ENCODE measurements at regions not wholly inside any gene's neighbourhood (a gene's known extent, or its start where the extent isn't known, plus 50 kb on each side); places are given as distances from the start of the nearest gene placed in this dataset.

DNA sequence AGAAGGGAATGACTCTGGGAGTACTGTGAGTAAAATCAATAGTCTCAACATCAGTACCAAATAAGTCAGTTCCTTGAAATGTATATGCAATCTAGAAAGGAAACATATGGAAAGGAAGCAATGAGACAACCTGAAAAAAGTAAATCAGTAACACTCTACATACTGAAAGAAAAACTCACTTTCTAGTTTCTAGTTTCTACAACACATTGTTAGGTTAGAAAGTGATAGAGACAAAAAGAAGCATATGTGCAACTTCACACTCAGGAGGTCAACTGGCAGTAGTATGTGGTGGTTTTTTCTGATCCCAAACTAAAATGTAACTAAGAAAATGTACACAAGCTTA, 156.5 kb upstream of the SOX6 start:
- ChIA-PET POLR2A (no interaction called here), CTCF (no interaction called here)
- H2AFZ ChIP-seq (ENCODE audit: insufficient read depth, low read depth, low read length, poor library complexity, severe bottlenecking) = no peak overlapping the region
- H3K36me3 ChIP-seq (replicated peaks in 1 of 2; ENCODE audit: control extremely low read depth in 1 of 2, control insufficient read depth in 1 of 2, extremely low read depth in 1 of 2, insufficient read depth in 2 of 2, low read length in 1 of 2) = no peaks in the 10 kb centered on the region
- DNase-seq = no peak
- no peak overlapping the region for H3K4me3 ChIP-seq (ENCODE audit: control extremely low read depth in 1 of 5, extremely low read depth in 1 of 5, insufficient read depth in 1 of 5, low read depth in 2 of 5, low read length in 4 of 5)
- H3K9me3 ChIP-seq (ENCODE audit: control extremely low read depth in 1 of 3, control insufficient read depth in 2 of 3, insufficient read depth in 1 of 3, low read length in 2 of 3) = no peaks in the 10 kb centered on the region
- no peak overlapping the region for H3K4me3 Mint-ChIP-seq
- H3K9me3 Mint-ChIP-seq (ENCODE audit: insufficient read depth) = no peaks in the 10 kb centered on the region
- intact Hi-C loops (cut with micrococcal nuclease) = no loop called here
- H3K27me3 Mint-ChIP-seq = no peaks in the 10 kb centered on the region
- no peak overlapping the region for H3K27ac ChIP-seq (ENCODE audit: low read length in 2 of 2)
- H3K27me3 ChIP-seq (replicated peaks in 1 of 4; ENCODE audit: control extremely low read depth in 1 of 4, control insufficient read depth in 3 of 4, insufficient read depth in 4 of 4, low read length in 3 of 4) = no peaks in the 10 kb centered on the region
- H3K4me2 ChIP-seq (replicated peaks; ENCODE audit: low read depth, low read length, poor library complexity, severe bottlenecking) = no peak overlapping the region
- no peak overlapping the region for H3K27ac Mint-ChIP-seq
- no peaks in the 10 kb centered on the region for H3K4me1 ChIP-seq (ENCODE audit: control insufficient read depth in 2 of 2, insufficient read depth in 2 of 2, low read length in 2 of 2)
- H3K79me2 ChIP-seq (ENCODE audit: control insufficient read depth, insufficient read depth, low read length) = no peaks in the 10 kb centered on the region
- TF ChIP-seq, protein P1, sequence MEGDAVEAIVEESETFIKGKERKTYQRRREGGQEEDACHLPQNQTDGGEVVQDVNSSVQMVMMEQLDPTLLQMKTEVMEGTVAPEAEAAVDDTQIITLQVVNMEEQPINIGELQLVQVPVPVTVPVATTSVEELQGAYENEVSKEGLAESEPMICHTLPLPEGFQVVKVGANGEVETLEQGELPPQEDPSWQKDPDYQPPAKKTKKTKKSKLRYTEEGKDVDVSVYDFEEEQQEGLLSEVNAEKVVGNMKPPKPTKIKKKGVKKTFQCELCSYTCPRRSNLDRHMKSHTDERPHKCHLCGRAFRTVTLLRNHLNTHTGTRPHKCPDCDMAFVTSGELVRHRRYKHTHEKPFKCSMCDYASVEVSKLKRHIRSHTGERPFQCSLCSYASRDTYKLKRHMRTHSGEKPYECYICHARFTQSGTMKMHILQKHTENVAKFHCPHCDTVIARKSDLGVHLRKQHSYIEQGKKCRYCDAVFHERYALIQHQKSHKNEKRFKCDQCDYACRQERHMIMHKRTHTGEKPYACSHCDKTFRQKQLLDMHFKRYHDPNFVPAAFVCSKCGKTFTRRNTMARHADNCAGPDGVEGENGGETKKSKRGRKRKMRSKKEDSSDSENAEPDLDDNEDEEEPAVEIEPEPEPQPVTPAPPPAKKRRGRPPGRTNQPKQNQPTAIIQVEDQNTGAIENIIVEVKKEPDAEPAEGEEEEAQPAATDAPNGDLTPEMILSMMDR (IDR thresholded peaks at IDR 0.05) = no peak
- TF ChIP-seq EZH2 (IDR thresholded peaks at IDR 0.05; ENCODE audit: borderline replicate concordance, insufficient read depth, low read depth, low read length, poor library complexity, severe bottlenecking) = no peak
- H3K4me1 Mint-ChIP-seq = no peaks in the 10 kb centered on the region
- H3K9ac ChIP-seq (ENCODE audit: low read length) = no peak overlapping the region
- H4K20me1 ChIP-seq (ENCODE audit: control insufficient read depth, insufficient read depth, low read length, poor library complexity, severe bottlenecking) = no peaks in the 10 kb centered on the region
- no peak for ATAC-seq (ENCODE audit: low read depth)

DNA sequence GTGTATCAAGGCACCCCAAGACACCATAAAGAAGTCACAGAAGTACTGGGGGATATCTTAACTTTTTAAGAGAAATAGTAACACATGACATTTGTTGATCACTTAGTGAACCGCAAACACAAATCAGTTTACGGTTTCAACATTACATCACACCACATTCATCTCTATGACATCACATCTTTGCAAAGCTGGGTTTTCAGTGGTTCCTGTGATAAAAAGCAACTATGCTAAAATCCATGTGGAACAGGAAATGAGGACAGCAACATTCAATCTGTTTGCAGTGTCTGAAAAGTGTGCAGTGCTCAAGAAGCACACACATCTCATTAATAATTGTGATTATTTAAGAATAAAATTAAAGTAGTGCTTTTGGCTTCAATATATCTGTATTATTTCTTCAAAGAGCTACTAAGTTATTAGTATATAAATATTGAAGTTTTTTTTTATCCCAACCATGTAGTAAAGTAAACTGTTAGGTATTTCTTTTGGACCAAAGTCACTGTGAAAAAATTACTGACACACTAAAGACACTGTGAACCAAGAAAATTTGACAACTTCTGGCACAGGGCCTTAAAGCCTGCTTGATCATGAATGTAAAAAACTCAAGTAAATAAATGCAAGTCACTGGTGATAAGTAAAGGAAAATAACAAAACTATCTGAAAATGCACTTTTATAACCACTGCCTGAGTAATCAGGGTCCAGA, 156.0 kb upstream of the SOX6 start:
- no peaks in the 10 kb centered on the region for H3K9me3 Mint-ChIP-seq (ENCODE audit: insufficient read depth)
- Histone ChIP-seq H3K4me3 (ENCODE audit: control extremely low read depth in 1 of 5, extremely low read depth in 1 of 5, insufficient read depth in 1 of 5, low read depth in 2 of 5, low read length in 4 of 5) (no peak overlapping the region), H3K4me2 (replicated peaks; ENCODE audit: low read depth, low read length, poor library complexity, severe bottlenecking) (no peak overlapping the region), H4K20me1 (ENCODE audit: control insufficient read depth, insufficient read depth, low read length, poor library complexity, severe bottlenecking) (no peaks in the 10 kb centered on the region), H3K9ac (ENCODE audit: low read length) (no peak overlapping the region), H3K36me3 (replicated peaks in 1 of 2; ENCODE audit: control extremely low read depth in 1 of 2, control insufficient read depth in 1 of 2, extremely low read depth in 1 of 2, insufficient read depth in 2 of 2, low read length in 1 of 2) (no peaks in the 10 kb centered on the region), H3K27me3 (replicated peaks in 1 of 4; ENCODE audit: control extremely low read depth in 1 of 4, control insufficient read depth in 3 of 4, insufficient read depth in 4 of 4, low read length in 3 of 4) (no peaks in the 10 kb centered on the region), H3K27ac (ENCODE audit: low read length in 2 of 2) (no peak overlapping the region), H3K9me3 (ENCODE audit: control extremely low read depth in 1 of 3, control insufficient read depth in 2 of 3, insufficient read depth in 1 of 3, low read length in 2 of 3) (no peaks in the 10 kb centered on the region), H3K4me1 (ENCODE audit: control insufficient read depth in 2 of 2, insufficient read depth in 2 of 2, low read length in 2 of 2) (no peaks in the 10 kb centered on the region), H2AFZ (ENCODE audit: insufficient read depth, low read depth, low read length, poor library complexity, severe bottlenecking) (no peak overlapping the region), H3K79me2 (ENCODE audit: control insufficient read depth, insufficient read depth, low read length) (no peaks in the 10 kb centered on the region)
- WGBS (ENCODE audit: insufficient coverage) = no CpG with 5 or more reads among the region's 2 CpGs
- ATAC-seq (ENCODE audit: low read depth) = no peak
- H3K27me3 Mint-ChIP-seq = no peaks in the 10 kb centered on the region
- no peak for DNase-seq
- CTCF ChIA-PET = no interaction called here
- H3K4me1 Mint-ChIP-seq = no peaks in the 10 kb centered on the region
- POLR2A ChIA-PET = no interaction called here
- H3K4me3 Mint-ChIP-seq = no peak overlapping the region
- H3K27ac Mint-ChIP-seq = no peak overlapping the region
- intact Hi-C loops (cut with micrococcal nuclease) = no loop called here
- TF ChIP-seq, protein P1 (IDR thresholded peaks at IDR 0.05) = no peak
- TF ChIP-seq EZH2 (IDR thresholded peaks at IDR 0.05; ENCODE audit: borderline replicate concordance, insufficient read depth, low read depth, low read length, poor library complexity, severe bottlenecking) = no peak
